HEK293 (cell line): ENCODE measurements at regions not wholly inside any gene's neighbourhood (a gene's known extent, or its start where the extent isn't known, plus 50 kb on each side); places are given as distances from the start of the nearest gene placed in this dataset.

Source experiments
- CTCF ChIP-seq: fragments of 450-650 bp; formaldehyde crosslinking; IDR thresholded peaks from 2 replicates; pipeline ENCODE4 v1.5.1; 2016; ENCODE audit warnings: missing biosample characterization, missing genetic modification characterization
- HOXD13 ChIP-seq: sonication (generic); formaldehyde crosslinking; IDR thresholded peaks from 2 replicates; pipeline ENCODE4 v1.8.0; 2022; ENCODE audit warnings: missing genetic modification reagents, borderline replicate concordance
- ZBTB7A ChIP-seq: fragments of 450-650 bp; formaldehyde crosslinking; IDR thresholded peaks from 2 replicates; pipeline ENCODE4 v1.5.1; 2016; ENCODE audit warnings: low read depth, missing biosample characterization, missing genetic modification characterization
- ZNF133 ChIP-seq: fragments of 450-650 bp; formaldehyde crosslinking; IDR thresholded peaks from 2 replicates; pipeline ENCODE4 v1.5.1; 2016; ENCODE audit warnings: missing biosample characterization, missing genetic modification characterization
- ZNF747 ChIP-seq: fragments of 450-650 bp; formaldehyde crosslinking; IDR thresholded peaks from 2 replicates; pipeline ENCODE4 v1.5.1; 2016; ENCODE audit warnings: missing biosample characterization, missing genetic modification characterization
- ZSCAN5A ChIP-seq: fragments of 450-650 bp; formaldehyde crosslinking; IDR thresholded peaks from 2 replicates; pipeline ENCODE4 v1.5.1; 2016; ENCODE audit warnings: missing biosample characterization, missing genetic modification characterization

GRCh38 chr20:47883186-47883585 lies 97.9 kb upstream of the SULF2 start:
- TF ChIP-seq ZBTB7A (tag by site-specific recombination), result no peak
- no peak for TF ChIP-seq ZSCAN5A (tag by site-specific recombination)
- TF ChIP-seq ZNF133 (tag by site-specific recombination), result no peak
- no peak for TF ChIP-seq HOXD13 (CRISPR knock-in tag)
- no peak for TF ChIP-seq ZNF747
- no peak for TF ChIP-seq CTCF
